T-helper 2 cell treated with Interferon-gamma antibody and Interleukin-4, amounts not matched to agents 5 μg/mL and 100 μg/mL, for 36 hours (primary cell): ENCODE measurements at regions not wholly inside any gene's neighbourhood (a gene's known extent, or its start where the extent isn't known, plus 50 kb on each side); places are given as distances from the start of the nearest gene placed in this dataset.

ENCODE experiments used
- DNase-seq: peaks from one replicate; pipeline ENCODE4 v3.0.0; 2021; ENCODE audit warnings: low spot score
- H3K27ac Mint-ChIP-seq: one replicate; pipeline ENCODE4 v1.8.0; 2021; ENCODE audit warnings: mild to moderate bottlenecking, mixed read lengths
- H3K27me3 Mint-ChIP-seq: one replicate; pipeline ENCODE4 v1.8.0; 2021; ENCODE audit warnings: low read depth, mixed read lengths
- H3K36me3 Mint-ChIP-seq: one replicate; pipeline ENCODE4 v1.8.0; 2021; ENCODE audit warnings: low read depth, mixed read lengths
- H3K4me1 Mint-ChIP-seq: one replicate; pipeline ENCODE4 v1.8.0; 2021; ENCODE audit warnings: low read depth, mixed read lengths
- H3K4me3 Mint-ChIP-seq: one replicate; pipeline ENCODE4 v1.8.0; 2022; ENCODE audit warnings: mild to moderate bottlenecking, moderate library complexity, mixed read lengths
- H3K9me3 Mint-ChIP-seq: one replicate; pipeline ENCODE4 v1.8.0; 2021; ENCODE audit warnings: mixed read lengths

DNA sequence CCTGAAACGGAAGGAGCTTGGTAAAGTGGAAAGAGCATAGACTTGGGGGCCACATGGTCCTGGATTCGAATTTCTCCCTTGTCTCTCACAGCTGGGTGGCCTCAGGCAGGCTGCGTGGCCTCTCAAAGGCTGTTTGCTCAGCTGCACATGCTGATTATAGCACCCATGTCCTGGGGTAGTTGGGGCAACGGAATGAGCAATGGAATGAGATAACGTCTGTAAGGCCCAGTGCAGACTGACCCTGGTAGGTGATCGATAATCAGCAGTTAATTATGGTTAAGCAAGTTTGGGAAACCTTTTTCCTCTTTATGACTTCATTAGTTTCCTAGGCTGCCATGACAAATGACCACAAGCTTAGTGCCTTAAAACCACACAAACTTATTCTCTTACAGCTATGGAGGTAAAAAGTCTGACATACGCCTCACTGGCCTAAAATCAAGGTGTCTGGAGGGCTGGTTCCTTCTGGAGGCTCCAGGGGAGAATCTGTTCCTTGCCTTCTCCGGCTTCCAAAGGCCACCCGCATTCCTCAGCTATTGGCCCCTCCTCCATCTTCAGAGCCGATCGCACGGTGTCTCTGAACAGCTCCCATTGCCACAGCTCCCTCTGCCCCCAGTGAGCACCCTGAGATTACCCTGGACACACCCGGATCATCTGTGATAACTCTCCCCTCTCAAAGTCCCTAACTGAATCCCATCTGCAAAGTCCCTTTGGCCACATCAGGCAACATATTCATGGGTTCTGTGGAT, 294.9 kb upstream of the FOXF1 start:
- H3K4me3 Mint-ChIP-seq = no peak overlapping the region
- no peak for DNase-seq
- H3K27me3 Mint-ChIP-seq = no peaks in the 10 kb centered on the region
- H3K36me3 Mint-ChIP-seq = no peaks in the 10 kb centered on the region
- peaks cover 2% of the 10 kb centered on the region for H3K4me1 Mint-ChIP-seq
- no peak overlapping the region for H3K27ac Mint-ChIP-seq
- peaks cover 13% of the 10 kb centered on the region for H3K9me3 Mint-ChIP-seq

DNA sequence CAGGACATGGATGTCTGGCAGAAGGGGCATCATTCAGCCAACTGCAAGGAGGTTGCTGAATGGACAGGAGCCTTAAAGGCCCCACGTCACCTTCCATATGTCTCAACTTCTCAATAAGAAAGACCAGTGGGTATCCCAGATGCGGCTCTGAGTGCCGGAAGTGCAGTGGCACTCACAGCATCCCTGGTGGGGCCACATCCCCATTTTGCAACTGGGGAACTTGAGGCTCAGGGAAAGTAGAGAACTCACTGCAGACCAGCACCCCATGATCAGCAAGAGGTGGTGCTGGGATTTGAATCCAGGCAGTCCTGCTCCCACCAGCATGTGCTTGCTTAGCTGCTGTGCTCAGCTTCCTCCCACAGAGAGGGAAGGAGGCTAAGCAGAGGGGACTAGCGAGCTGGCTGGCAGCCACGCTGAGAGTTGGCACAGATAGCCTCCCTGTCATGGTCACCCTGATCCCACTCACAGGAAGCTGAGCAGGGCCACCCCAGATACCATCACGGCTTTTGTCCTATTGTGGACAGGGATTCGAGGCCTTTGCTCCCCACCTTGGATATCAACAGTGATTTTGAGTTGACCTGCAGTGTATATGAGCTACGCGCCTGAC, 294.2 kb upstream of the FOXF1 start:
- H3K27me3 Mint-ChIP-seq = no peaks in the 10 kb centered on the region
- H3K36me3 Mint-ChIP-seq = no peaks in the 10 kb centered on the region
- no peak overlapping the region for H3K27ac Mint-ChIP-seq
- no peak for DNase-seq
- peaks cover 2% of the 10 kb centered on the region for H3K4me1 Mint-ChIP-seq
- no peak overlapping the region for H3K4me3 Mint-ChIP-seq
- H3K9me3 Mint-ChIP-seq = peaks cover 13% of the 10 kb centered on the region

DNA sequence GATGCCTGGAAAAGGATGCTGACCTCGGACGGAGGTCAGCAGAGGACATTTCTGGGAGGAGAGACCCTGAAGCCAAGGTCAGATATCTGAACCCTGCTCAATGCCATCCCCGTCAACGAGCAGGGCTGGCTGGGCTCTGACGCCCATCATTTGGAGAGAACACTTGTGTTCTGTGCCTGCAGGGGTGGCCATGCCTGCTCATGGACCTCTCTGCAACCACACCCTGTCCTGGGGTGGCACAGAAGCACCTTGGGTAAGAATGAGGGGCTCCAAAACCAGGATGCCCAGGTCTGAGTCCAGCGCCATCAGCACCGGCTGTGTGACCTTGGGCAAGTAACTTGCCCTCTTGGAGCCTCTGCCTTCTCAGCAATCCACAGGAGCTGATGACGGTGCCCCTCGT, 293.7 kb upstream of the FOXF1 start:
- Mint-ChIP-seq H3K27me3 (no peaks in the 10 kb centered on the region), H3K36me3 (no peaks in the 10 kb centered on the region), H3K9me3 (peaks cover 13% of the 10 kb centered on the region), H3K4me1 (peaks cover 2% of the 10 kb centered on the region), H3K4me3 (no peak overlapping the region), H3K27ac (no peak overlapping the region)
- no peak for DNase-seq

DNA sequence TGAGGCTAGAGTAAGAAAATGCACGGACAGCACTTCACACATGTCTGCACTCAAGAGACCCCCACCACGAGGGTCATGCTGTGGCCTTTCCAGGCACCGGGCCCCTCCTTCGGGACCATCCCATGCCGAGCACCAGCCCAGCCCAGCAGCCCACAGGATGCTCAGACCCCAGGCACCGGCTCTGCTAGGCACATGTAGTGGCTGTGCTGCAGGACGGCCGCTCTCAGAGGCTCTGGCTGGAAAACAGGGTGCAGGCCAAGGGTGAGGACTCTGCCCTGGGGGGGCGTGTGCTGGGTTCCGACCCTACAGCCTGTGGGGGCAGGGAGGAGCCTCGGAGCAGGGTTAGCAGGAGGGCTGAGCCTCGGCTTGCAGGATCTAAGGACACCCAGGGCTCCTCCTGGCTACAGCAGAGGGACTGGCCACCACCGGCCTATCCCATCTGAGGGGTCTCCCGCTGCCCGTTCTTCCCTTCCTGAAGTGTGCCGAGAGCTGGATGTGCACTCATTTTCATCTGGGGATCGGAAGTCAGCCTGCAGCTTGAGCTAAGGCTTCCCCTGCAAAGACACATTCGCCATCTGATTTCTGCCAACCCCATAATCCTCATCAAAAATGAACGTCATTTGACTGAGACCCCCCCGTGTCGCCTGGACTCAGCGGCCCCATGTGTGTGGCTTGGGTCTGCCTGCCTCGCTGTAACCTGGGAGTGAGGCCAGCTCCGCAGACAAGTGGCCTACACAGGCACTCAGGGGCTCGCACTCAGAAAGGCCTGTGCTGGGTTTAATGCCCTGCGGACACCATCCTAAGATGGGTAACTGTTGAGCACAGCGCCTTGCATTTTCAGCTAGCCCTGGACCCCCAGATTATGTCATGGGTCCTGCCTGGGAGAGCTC, 293.1 kb upstream of the FOXF1 start:
- H3K4me3 Mint-ChIP-seq = no peak overlapping the region

DNA sequence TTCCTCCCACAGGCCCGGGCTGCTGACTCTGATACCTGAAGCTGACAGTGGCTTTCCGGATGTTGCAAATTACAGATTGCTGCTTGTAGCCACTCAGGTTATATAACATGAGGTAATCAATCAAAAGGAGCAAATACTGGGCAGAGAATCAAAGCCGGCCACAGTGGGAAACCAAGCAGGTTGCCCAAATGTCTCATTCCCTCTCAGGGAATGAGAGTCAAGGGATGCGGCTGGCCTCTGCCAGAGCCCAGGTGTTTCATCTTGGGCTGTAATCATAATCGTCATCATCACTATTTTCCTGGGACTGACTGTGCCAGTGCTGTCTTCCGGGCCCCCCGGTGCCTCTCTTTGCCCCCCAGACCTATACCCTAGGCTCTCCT, 292.4 kb upstream of the FOXF1 start:
- DNase-seq = no peak
- Mint-ChIP-seq H3K4me1 (no peaks in the 10 kb centered on the region), H3K36me3 (no peaks in the 10 kb centered on the region), H3K9me3 (peaks cover 2% of the 10 kb centered on the region), H3K27me3 (peaks cover 2% of the 10 kb centered on the region), H3K4me3 (no peak overlapping the region), H3K27ac (no peak overlapping the region)

More for the DNA sequence above, 293.1 kb upstream of the FOXF1 start:
- H3K36me3 Mint-ChIP-seq = no peaks in the 10 kb centered on the region
- no peak for DNase-seq
- no peaks in the 10 kb centered on the region for H3K4me1 Mint-ChIP-seq
- no peak overlapping the region for H3K27ac Mint-ChIP-seq
- peaks cover 1% of the 10 kb centered on the region for H3K27me3 Mint-ChIP-seq
- peaks cover 8% of the 10 kb centered on the region for H3K9me3 Mint-ChIP-seq

DNA sequence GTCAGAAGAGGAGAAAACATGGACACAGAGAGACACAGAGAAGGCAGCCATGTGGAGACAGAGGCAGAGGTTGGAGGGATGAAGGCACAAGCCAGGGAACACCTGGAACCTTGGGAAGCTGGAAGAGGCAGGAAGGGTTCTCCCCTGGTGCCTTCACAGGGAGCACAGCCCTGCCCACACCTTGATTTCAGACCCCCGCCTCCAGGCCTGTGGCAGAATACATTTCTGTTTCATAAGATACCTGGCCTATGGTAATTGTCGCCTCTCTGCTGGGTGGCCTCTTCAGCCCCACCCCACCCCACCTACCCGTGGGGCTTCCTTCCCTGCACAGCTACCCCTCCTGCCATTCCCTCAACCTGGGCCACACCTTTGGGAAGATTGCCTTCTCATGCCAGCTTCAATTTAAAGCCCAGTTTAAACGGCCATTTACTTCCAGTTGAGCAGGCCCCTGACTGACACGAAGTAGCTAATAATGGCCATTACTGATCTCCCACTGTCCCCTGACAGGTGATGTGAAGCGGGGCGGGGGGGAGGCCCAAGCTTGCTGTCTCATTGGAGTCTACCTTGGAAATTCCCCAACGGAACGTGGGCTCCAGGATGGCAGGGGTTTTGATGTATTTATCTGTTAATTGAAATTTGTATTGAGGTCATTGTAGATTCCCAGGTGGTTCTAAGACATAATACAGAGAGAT, 291.7 kb upstream of the FOXF1 start:
- Mint-ChIP-seq H3K27ac (no peak overlapping the region), H3K27me3 (peaks cover 2% of the 10 kb centered on the region), H3K4me3 (no peak overlapping the region), H3K4me1 (no peaks in the 10 kb centered on the region), H3K9me3 (no peaks in the 10 kb centered on the region), H3K36me3 (no peaks in the 10 kb centered on the region)
- DNase-seq = no peak

DNA sequence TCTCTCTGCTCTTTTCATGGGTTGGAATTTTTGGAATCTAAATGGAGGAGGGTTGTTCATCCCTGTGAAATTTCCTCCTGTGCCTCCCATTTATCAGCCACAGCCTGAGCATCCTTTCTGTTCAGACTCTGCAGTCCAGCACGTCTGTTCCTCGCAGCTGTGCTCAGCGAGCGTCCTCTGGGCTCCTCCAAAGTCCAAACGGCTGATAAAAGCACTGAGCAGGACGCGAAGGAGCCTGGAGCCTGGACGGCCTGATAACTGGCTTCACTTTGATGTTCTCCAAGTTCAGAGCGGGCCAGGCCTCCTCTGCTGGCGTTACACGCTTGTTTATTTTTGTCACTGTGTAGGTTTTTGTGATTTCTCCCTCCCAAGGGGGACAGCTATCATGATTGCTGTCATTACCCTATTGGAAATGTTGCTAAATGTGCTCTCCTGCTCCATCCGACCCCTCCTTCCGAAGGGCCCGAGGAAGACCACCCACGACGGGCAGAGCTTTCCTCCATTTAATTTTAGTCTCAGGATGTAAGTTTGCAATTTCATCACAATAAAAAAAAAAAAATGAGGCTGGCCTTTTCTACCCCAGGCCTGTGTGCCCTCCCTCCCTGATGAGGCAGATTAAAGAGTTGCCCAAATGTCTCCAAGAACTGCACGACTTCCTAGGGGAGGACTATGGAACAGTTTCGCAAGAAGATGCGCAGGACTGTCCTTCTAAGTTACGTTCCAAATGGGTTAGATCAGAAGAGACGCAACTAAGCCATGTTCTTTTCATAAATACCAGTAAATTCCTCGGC, 290.5 kb upstream of the FOXF1 start:
- Mint-ChIP-seq H3K4me3 (no peak overlapping the region), H3K9me3 (no peaks in the 10 kb centered on the region)
- no peak for DNase-seq

DNA sequence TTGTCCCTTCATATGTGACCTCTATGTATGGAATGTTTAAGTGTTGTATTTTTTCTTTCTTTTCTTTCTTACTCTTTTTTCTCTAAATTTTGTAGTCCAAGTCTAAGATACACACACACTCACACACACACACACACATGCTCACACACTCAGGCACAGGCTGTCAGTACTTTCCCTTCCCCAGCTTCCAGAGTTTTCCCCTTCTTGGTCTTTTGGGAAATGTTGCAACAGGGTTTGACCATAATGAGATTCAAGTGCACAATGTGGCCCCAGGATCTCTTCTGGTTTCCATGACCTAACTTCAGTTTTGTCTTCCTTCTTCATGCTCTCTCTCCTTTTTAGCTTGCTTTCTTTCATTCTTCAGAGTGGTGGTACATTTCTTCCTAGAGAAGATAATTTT, 289.8 kb upstream of the FOXF1 start:
- DNase-seq = no peak
- Mint-ChIP-seq H3K27ac (no peak overlapping the region), H3K27me3 (peaks cover 2% of the 10 kb centered on the region), H3K4me1 (no peaks in the 10 kb centered on the region), H3K36me3 (no peaks in the 10 kb centered on the region), H3K9me3 (no peaks in the 10 kb centered on the region), H3K4me3 (no peak overlapping the region)

More for the DNA sequence above, 290.5 kb upstream of the FOXF1 start:
- H3K27me3 Mint-ChIP-seq = peaks cover 2% of the 10 kb centered on the region
- no peaks in the 10 kb centered on the region for H3K4me1 Mint-ChIP-seq
- no peaks in the 10 kb centered on the region for H3K36me3 Mint-ChIP-seq
- H3K27ac Mint-ChIP-seq = no peak overlapping the region

DNA sequence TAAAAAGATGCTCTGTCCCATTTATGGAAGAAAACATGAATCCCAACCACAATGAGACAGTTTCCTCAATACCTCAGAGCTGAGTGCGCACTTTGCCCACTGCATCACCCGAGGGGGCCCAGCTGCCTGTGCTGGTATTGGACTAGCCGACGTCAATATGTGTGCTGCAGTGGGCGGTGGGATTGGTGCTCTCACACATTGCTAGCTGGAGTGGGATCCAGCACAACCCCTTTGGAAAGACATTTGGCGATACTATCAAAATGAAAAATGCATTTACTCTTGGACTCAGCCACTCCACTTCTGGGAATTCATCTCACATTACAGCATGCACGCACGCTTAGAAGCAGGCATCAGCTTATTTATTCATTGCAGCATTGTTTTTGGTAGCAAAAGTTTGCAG, 289.2 kb upstream of the FOXF1 start:
- Mint-ChIP-seq H3K4me3 (no peak overlapping the region), H3K9me3 (no peaks in the 10 kb centered on the region), H3K36me3 (no peaks in the 10 kb centered on the region), H3K4me1 (no peaks in the 10 kb centered on the region), H3K27ac (no peak overlapping the region), H3K27me3 (peaks cover 2% of the 10 kb centered on the region)
- DNase-seq = no peak

DNA sequence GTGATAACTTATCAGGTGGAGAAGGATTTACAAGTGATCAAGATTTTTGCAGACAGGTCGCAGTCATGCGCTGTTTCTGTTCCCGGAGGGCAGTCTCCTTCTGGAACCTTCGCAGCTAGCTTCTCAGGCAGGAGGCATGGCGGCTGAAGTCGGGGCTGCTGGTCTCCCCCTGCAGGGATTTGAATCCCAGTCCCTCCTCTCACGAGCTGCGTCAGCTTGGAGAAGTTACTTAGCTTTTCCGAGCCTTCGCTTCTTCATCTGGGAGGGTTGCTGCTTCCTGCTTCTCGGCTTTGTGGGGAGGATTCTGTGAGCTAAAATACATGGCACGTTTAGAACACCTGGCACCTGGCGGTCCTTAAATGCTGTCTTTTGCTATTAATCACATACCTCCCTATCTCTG, 287.8 kb upstream of the FOXF1 start:
- H3K4me3 Mint-ChIP-seq = no peak overlapping the region
- H3K27ac Mint-ChIP-seq = no peak overlapping the region
- peaks cover 3% of the 10 kb centered on the region for H3K27me3 Mint-ChIP-seq
- H3K4me1 Mint-ChIP-seq = no peaks in the 10 kb centered on the region
- DNase-seq = no peak
- no peaks in the 10 kb centered on the region for H3K9me3 Mint-ChIP-seq
- no peaks in the 10 kb centered on the region for H3K36me3 Mint-ChIP-seq

DNA sequence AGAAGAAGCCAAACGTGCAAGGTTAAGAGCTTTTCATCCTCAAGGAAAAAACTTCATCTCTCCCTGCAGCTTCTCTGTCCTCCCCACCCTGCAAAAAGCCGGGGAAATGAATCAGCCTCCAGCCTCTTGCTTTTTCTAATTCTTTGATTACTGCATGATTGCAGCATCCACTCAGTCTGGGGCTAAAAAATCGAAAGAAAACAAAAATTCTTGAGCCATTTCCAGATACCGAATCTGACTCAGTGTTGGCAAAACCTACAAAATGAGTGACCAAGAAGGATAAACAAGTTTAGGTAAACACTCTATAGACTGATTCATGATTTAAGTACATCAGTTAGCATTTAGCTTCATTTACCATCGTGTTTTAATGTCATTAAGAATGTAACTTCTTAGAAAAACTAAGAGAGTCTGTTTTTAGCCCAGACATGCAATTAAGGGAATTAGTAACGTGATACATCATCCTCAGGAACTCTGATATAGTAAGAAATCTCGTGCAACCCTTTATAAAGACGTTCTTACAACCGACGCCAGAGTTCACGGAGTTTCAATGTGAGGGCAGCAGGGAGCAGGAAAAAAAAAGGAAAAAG, 287.3 kb upstream of the FOXF1 start:
- Mint-ChIP-seq H3K9me3 (no peaks in the 10 kb centered on the region), H3K4me3 (no peak overlapping the region), H3K27ac (no peak overlapping the region), H3K4me1 (no peaks in the 10 kb centered on the region), H3K36me3 (no peaks in the 10 kb centered on the region), H3K27me3 (peaks cover 6% of the 10 kb centered on the region)
- no peak for DNase-seq

DNA sequence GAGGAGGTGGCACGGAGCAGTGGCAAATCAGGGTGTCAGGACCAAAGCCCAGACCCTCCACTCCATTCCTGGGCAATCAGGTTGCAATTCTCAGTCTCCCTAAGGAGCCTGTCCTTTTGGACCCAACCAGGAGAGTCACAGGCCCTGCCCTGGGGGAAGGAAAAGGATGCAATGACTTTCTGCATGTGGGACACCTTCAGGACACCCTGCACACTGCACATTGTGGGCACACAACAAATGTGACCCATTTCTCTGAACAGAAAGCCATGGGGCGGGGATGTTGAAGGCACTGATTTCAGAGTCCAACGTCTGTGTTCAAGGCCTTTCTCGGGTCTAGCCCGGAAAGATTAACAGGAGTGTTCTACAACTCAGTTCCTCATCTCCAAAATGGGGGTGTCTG, 286.2 kb upstream of the FOXF1 start:
- no peak for DNase-seq
- Mint-ChIP-seq H3K27ac (no peak overlapping the region), H3K27me3 (peaks cover 6% of the 10 kb centered on the region), H3K4me3 (no peak overlapping the region), H3K9me3 (no peaks in the 10 kb centered on the region), H3K4me1 (no peaks in the 10 kb centered on the region), H3K36me3 (no peaks in the 10 kb centered on the region)

DNA sequence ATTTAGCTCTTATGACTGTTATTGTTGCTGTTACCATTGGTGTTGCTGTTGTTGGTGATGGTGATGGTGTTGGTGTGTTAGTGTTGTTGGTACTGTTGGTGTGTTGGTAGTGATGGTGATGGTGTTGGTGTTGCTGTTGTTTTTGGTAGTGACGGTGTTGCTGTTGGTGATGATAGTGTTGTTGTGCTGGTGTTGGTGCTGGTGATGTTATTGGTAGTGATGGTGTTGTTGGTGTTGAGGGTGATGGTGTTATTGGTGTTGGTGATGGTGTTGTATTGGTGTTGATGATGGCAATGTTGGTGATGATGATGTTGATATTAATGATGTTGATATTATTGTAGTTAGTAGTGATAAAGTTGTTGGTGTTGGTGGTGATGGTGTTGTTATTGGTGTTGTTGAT, 285.7 kb upstream of the FOXF1 start:
- no peaks in the 10 kb centered on the region for H3K36me3 Mint-ChIP-seq
- no peak for DNase-seq
- no peaks in the 10 kb centered on the region for H3K4me1 Mint-ChIP-seq

More for the DNA sequence above, 285.7 kb upstream of the FOXF1 start:
- Mint-ChIP-seq H3K27ac (no peak overlapping the region), H3K4me3 (no peak overlapping the region), H3K9me3 (no peaks in the 10 kb centered on the region), H3K27me3 (peaks cover 6% of the 10 kb centered on the region)
